ENCODE measurements at regions not wholly inside any gene's neighbourhood (a gene's known extent, or its start where the extent isn't known, plus 50 kb on each side); places are given as distances from the start of the nearest gene placed in this dataset.

DNA sequence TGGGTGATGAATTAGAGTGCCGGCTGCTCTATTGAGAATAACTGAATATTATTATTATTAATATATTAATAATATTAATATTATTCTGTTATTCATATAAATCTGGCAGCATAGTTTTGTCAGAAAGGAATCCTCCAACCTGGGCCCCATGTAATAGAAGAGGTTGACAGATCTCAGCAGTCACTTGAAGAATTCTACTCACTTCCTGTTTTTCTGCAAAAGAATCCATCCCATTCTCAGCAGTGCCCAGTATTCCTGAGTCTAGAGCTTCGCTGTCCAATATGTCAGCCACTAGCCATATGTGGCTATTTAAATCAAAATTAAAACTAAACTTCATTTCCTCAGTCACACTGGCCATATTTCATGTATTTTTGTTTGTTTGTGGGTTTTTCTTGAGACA, 72.4 kb upstream of the USPL1 start:
- no peak for TF ChIP-seq EZH2 (IDR thresholded peaks at IDR 0.05; ENCODE audit: borderline replicate concordance)
- TF ChIP-seq, protein P1, sequence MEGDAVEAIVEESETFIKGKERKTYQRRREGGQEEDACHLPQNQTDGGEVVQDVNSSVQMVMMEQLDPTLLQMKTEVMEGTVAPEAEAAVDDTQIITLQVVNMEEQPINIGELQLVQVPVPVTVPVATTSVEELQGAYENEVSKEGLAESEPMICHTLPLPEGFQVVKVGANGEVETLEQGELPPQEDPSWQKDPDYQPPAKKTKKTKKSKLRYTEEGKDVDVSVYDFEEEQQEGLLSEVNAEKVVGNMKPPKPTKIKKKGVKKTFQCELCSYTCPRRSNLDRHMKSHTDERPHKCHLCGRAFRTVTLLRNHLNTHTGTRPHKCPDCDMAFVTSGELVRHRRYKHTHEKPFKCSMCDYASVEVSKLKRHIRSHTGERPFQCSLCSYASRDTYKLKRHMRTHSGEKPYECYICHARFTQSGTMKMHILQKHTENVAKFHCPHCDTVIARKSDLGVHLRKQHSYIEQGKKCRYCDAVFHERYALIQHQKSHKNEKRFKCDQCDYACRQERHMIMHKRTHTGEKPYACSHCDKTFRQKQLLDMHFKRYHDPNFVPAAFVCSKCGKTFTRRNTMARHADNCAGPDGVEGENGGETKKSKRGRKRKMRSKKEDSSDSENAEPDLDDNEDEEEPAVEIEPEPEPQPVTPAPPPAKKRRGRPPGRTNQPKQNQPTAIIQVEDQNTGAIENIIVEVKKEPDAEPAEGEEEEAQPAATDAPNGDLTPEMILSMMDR (IDR thresholded peaks at IDR 0.05; ENCODE audit: poor library complexity), result no peak
